GM19351 (cell line): ENCODE measurements at regions not wholly inside any gene's neighbourhood (a gene's known extent, or its start where the extent isn't known, plus 50 kb on each side); places are given as distances from the start of the nearest gene placed in this dataset.
"Not testable (repeated sequence)": the region's sequence is repeated elsewhere in the genome, so short reads cannot be mapped to it uniquely, and the experiment has no call there.

Experiments
- ATAC-seq: cut with Tn5 transposase; IDR thresholded peaks from one replicate; pipeline ENCODE4 v1.9.1; 2021; ENCODE audit warnings: mild to moderate bottlenecking, moderate library complexity; ENCODE audit not compliant: unreplicated experiment

DNA sequence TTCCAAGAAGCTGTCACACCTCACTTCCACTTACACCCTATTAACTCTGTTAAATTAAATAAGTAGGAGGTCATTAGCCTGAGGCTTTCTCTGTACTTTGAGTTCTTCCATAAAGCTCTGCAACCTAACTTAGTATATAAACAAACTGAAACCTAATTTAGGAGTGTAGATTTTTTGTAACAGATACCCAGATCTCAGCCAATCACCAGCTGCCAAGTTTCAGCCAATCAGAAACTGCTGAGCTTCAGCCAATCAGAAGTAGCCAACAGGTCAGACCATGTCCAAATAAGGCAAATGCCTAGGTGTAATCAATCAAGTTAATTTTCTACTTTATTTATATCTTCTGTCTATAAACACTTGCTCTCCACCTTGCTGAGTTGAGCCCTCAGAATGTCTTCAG, 142.7 kb upstream of the SULF2 start:
- no peak for ATAC-seq

- ATAC-seq, result no peak
Observed at GRCh38 chr20:47927385-47927851, 142.1 kb upstream of the SULF2 start.

DNA sequence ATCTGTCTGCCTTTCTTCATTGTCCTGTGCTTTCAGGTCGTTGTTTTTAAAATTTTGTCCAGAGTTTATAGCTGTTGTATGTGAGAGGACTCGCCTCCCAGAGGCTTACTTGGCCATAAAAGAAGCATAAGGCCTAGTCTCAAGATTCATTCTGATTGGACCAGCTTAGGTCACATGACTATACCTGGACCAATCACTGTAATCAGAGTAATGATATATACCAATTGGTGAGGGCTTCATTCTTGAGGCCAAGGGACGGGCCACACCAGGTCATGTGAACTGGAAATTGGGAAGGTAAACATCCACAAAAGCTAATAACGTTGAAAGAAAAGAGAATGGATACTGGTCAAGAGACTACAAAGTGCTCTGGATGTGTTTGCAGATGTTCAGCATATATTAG, 141.4 kb upstream of the SULF2 start:
- ATAC-seq, result no peak

DNA sequence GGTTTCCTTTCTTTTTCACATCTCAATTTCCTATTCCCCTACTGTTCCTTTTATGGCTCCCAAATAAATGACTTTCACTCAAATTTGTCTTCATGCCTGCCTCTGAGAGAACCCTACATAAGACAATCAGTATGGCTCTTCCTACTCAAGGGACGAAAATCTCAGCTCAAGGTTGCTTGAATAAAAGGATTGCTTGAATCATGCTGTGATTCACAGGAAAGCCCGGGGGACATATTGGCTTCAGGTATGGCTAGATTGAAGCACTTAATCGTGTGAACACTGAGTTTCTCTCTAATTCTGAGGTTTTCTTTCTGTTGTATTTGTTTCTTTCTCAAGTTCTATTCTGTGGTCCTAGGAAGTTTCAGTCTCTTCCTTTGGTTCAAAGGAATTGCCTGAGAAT, 140.3 kb upstream of the SULF2 start:
- no peak for ATAC-seq

GRCh38 chr20:47922269-47922668, 137.0 kb upstream of the SULF2 start:
- ATAC-seq, result no peak

GRCh38 chr20:47921829-47922228, 136.5 kb upstream of the SULF2 start:
- ATAC-seq, result not testable (repeated sequence)

DNA sequence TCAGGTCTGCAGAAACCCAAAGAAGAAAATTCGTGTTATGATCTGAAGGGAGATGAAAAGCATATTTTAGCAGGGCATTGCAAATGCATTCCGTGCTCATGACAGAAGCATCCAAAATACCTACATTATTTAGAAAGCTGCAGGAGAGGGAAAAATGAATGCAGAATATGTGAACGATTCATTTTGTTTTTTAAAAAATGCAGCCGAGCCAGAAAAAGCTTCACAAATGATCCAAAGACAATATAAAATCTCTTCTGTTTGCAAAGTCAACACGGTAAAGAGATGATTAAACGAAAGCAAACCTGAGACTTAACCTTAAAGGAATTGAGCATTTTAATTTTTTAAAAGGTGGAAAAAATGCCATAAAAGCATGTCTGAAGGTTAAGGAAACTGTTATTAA, 136.1 kb upstream of the SULF2 start:
- no peak for ATAC-seq

GRCh38 chr20:47917549-47918070, 132.3 kb upstream of the SULF2 start:
- ATAC-seq, result no peak

- no peak for ATAC-seq
Observed at GRCh38 chr20:47915495-47915894, 130.2 kb upstream of the SULF2 start.

DNA sequence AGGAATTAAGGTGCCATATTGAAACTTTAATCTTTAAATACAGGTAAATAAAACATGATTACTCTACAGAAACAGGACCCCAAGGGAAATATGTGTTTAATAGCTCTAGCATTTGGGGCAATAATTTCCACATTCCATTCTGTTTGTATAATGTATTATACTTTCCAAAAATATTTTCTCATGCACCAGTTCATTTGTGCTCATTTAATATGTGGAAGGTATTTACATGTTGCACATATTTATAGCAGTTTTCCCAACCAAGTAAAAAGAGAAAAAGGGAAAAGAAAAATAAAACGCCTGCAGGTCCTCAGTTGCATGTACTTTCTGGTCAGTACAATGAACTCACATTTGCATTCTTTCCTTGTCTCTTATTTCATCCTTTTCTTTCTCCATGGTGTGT, 129.5 kb upstream of the SULF2 start:
- no peak for ATAC-seq

GRCh38 chr20:47912786-47913501, 127.7 kb upstream of the SULF2 start:
- not testable (repeated sequence) for ATAC-seq

GRCh38 chr20:47912165-47912564, 126.9 kb upstream of the SULF2 start:
- ATAC-seq, result not testable (repeated sequence)

DNA sequence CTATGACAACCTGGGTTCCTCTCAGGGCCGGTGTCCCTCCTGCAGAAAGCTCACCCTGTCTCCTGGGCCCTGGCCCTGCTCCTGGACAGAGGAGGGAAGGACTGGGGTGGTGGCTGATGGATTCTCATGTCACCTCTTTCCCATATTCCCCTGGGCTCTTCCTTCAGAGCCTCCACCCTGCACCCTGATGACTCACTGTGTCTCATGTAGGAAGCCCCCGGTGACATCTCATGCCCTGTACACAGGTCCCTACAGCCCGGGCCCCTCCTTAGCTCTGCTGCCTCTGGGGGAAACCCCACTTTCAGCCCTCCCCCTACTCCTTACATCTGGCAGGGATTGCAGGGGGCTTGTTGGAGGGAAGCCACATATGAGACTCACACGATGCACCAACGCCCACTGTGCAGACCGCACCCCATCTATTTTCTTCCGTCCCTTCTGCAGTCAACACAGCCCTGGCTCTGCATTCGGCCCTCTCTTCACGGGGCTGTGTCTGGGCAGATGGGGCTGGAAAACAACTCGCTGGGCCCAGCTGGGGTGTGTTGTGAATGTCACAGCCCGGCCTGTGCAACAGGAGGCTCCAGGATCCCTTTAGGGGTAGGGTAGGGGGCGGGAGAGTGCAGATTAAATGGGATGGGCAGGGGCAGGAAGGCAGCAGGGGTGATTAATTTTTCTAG, 124.6 kb upstream of the SULF2 start:
- not testable (repeated sequence) for ATAC-seq

DNA sequence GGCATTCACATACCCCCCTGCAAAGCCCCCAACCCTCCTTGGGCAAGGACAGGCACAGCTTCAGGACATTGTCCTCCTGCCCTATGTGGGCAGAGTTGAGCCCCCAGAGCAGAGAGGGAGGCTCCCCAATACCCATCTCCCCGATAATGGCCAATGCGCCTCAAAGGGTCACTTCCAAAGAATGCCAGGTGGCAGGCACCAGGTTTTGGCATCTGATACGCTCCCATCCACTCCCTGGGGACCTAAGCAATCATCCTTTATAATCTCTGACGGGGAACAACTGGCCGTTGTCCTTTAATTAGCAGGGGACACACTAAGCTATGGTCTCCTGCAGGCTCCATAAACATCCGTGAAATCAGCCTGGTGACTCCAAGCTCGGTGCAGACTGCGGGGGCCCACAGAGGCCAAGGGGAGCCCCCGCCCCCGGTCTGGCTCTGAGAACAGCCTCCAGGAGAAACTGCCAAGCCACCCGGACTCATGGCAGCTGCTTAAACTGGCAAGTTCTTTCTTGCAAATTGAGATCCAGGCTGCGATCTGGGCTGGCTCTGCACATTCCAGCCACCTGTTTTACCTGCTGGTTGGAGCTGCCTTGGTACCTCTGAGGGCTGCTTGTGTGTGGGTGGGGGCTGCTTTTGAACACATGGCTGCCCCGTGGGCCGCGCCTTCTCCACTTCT, 123.2 kb upstream of the SULF2 start:
- not testable (repeated sequence) for ATAC-seq

GRCh38 chr20:47907951-47908350, 122.7 kb upstream of the SULF2 start:
- ATAC-seq, result not testable (repeated sequence)

DNA sequence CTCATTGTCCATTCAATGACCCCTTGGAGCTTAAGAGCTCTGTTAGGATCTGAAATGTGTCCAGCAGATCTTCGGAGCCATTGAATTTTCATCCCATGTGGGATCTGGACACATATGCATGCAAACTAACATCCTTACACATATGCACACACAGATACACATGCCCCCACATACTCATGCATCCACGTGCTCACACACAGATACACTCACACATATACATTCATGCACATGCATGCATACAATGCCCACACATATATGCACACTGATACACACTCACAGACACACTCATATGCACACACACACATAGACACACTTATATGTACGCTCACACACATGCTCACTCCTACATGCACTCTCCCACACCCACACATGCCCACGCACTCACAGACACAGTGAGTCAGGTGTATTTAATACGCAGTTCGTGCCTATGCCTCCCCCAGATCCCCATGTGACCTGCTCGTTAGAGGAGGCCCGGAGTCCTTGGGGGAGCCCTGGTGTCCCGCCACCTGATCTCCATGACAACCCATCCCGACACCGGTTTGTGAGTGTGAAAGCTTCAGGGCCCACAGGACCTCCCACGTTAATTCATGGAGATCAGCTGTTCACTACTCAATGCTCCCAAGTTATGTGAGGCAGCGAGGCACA, 121.9 kb upstream of the SULF2 start:
- ATAC-seq, result no peak

DNA sequence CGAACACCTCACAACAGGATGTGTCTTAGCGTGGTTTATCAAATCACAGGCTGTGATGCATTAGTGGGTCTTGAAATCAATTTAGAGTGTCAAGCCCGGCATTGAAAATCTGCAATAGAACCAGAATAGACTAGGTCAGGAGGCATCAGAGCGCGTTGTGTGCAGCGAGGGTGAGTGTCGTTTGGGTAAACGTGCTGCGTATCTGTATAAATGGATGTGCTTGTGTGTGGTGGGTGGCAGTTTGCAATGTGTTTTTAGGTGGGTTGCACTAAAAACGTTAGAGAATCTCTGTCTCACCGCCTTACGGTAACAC, 121.0 kb upstream of the SULF2 start:
- no peak for ATAC-seq

DNA sequence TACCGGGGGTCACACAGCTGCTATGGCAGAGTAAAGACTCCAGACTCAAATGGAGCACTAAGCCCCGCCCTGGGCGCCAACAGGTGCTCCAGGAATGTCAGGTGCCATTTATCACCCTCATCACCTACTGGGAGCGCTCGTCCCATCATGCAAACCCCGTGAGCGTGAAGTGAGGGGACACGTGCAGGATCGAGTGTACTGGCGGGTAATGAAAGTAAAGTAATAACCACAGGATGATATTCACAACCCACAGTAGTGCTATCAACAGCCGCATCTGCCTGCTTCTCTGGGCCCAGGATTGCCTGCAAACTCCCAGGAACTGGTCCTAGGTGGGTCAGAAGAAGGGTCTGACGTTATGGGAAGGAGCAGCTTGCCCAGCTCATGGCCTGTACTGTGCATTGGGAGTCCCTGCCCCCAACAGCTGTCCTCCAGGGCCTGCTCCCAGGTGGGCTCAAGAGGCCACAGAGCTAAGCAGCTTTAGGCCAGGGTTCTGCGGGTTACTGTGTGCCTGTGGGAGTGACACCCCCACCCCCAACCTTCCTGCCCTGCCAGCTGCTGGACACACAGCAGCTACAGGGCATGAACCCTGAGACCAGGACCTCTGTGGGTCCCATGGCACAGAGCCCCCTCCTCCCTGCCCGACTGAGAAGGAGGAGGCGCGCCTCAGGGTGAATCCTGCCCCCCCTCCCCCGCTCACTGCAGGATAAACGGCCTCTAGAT, 120.5 kb upstream of the SULF2 start:
- ATAC-seq, result no peak

DNA sequence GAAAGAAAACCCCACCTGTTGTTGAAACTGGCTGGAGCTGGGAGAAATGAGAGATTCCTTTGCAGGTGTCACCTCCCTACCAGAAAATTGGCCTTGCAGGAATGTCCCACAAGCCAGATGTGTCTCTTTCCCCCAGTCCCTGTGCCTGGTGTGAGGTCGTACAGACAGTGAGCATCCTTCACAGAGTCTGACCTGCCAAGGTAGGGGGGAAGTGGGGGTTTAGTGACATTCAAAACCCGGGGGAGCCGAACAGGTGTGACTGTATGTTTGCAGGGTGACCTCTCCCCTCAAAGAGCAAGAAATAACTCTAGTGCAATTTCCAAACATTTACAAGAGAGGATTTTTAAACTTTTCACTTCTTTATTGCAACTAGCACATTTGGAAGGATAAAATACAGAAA, 117.7 kb upstream of the SULF2 start:
- not testable (repeated sequence) for ATAC-seq

DNA sequence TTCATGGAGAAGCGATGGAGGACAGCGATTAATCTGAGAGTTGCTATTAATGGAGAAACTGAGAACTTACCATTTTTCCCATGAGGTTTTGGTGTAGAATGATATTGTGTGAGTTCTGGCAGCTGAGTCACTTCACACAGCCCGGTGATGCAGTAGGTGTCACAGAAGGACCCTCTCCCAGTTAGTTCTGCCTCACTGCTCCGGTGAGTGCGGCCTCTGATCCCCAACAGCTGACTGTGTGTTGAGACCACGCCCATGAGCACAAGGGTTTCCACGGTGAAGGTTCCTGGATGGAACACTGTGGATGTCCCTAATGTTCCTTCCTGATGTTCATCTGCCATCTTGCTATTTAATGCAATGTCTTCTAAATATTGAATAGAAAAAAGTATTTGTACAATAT, 114.0 kb upstream of the SULF2 start:
- not testable (repeated sequence) for ATAC-seq

DNA sequence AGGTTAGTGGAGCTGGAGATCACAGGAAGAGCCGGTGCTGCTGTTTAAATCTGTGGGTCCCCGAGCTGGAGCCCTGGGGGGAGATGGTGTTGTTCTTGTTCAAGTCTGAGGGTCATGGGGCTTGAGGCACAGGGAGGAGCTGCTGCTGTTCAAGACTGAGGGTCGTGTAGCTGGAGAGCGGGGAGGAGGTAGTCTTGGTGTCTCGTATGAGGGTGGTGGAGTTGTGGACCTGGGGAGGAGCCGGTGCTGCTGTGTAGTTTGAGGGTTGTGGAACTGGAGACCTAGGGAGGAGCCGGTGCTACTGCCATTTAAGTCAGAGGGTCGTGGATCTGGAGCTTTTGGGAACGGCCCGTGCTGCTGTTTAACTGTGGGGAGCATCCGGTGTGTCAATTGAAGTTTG, 112.2 kb upstream of the SULF2 start:
- no peak for ATAC-seq
